GM10266 (cell line): ENCODE measurements at regions not wholly inside any gene's neighbourhood (a gene's known extent, or its start where the extent isn't known, plus 50 kb on each side); places are given as distances from the start of the nearest gene placed in this dataset.

Experiments
- DNase-seq: peaks from one replicate; pipeline ENCODE4 v3.0.0; 2012; ENCODE audit errors: extremely low spot score
- CTCF ChIP-seq: IDR thresholded peaks from 2 replicates; pipeline ENCODE4 v1.5.1; 2012; ENCODE audit warnings: mild to moderate bottlenecking, low read depth; ENCODE audit not compliant: control insufficient read depth, insufficient read depth; ENCODE audit errors: missing control alignments

GRCh38 chr6:119539066-119539746 is 189.6 kb upstream of the MAN1A1 start:
- no peak for DNase-seq
- TF ChIP-seq CTCF, result no peak

- TF ChIP-seq CTCF, result no peak
Observed at GRCh38 chr6:119536666-119537065, 187.1 kb upstream of the MAN1A1 start.

GRCh38 chr6:119535332-119535731 is 185.8 kb upstream of the MAN1A1 start:
- no peak for TF ChIP-seq CTCF
- peak; percentile 10 for DNase-seq

More at GRCh38 chr6:119536666-119537065, 187.1 kb upstream of the MAN1A1 start:
- no peak for DNase-seq

- TF ChIP-seq CTCF, result no peak
- DNase-seq, result peak; percentile 23
Observed at GRCh38 chr6:119533603-119534279, 184.2 kb upstream of the MAN1A1 start.

- no peak for DNase-seq
- no peak for TF ChIP-seq CTCF
Observed at GRCh38 chr6:119527231-119527578, 177.6 kb upstream of the MAN1A1 start.

GRCh38 chr6:119526561-119527230 is 177.1 kb upstream of the MAN1A1 start:
- no peak for DNase-seq
- TF ChIP-seq CTCF, result no peak

GRCh38 chr6:119524410-119524809 is 174.8 kb upstream of the MAN1A1 start:
- DNase-seq, result no peak
- TF ChIP-seq CTCF, result no peak
